Caco-2 (cell line): ENCODE measurements at regions not wholly inside any gene's neighbourhood (a gene's known extent, or its start where the extent isn't known, plus 50 kb on each side); places are given as distances from the start of the nearest gene placed in this dataset.

ENCODE experiments used
- BruUV-seq: library from RNA; stranded (reverse); fragments of 400-500 nt; replicated peaks from 2 replicates; lab custom pipeline; 2021; lab: Mats Ljungman, UMichigan
- CTCF ChIA-PET: fragments of 300-600 bp; sonication (Branson Sonifier 250); formaldehyde crosslinking; loops from one replicate; lab custom pipeline; 2022; ENCODE audit warnings: antibody characterized with exemption; lab: Charles Lee
- POLR2A ChIA-PET: fragments of 300-600 bp; sonication (Branson Sonifier 250); formaldehyde crosslinking; loops from one replicate; lab custom pipeline; 2022; ENCODE audit warnings: antibody characterized with exemption; lab: Charles Lee
- DNase-seq, 2 experiments: peaks; one replicate each; pipeline versions ENCODE4 v3.0.0 to v3.0.0-alpha.2; 2020 to 2022
- H3K27me3 ChIP-seq: replicated peaks from 2 replicates; pipeline ENCODE4 v1.6.0; 2011; ENCODE audit warnings: low read length; ENCODE audit not compliant: control insufficient read depth, insufficient read depth
- H3K36me3 ChIP-seq: 2 replicates; pipeline ENCODE4 v1.5.1; 2011; ENCODE audit warnings: low read length; ENCODE audit not compliant: control insufficient read depth, insufficient read depth
- H3K4me1 ChIP-seq: fragments of 250-450 bp; sonication (Bioruptor Pico); 2 replicates; pipeline ENCODE4 v1.5.1; 2020; ENCODE audit warnings: mild to moderate bottlenecking
- H3K4me3 ChIP-seq: 2 replicates; pipeline ENCODE4 v1.5.1; 2011; ENCODE audit warnings: low read depth, mild to moderate bottlenecking, control low read depth, low read length
- H3K9me3 ChIP-seq: fragments of 250-450 bp; sonication (Bioruptor Pico); 2 replicates; pipeline ENCODE4 v1.5.1; 2020; ENCODE audit warnings: mild to moderate bottlenecking, moderate library complexity
- H3K27ac Mint-ChIP-seq: one replicate; pipeline ENCODE4 v1.8.0; 2022; ENCODE audit warnings: mixed read lengths; ENCODE audit not compliant: unreplicated experiment
- H3K27me3 Mint-ChIP-seq: one replicate; pipeline ENCODE4 v1.8.0; 2022; ENCODE audit warnings: mixed read lengths; ENCODE audit not compliant: insufficient read depth, unreplicated experiment
- H3K36me3 Mint-ChIP-seq: one replicate; pipeline ENCODE4 v1.8.0; 2022; ENCODE audit warnings: mild to moderate bottlenecking, mixed read lengths; ENCODE audit not compliant: insufficient read depth, unreplicated experiment
- H3K4me1 Mint-ChIP-seq: one replicate; pipeline ENCODE4 v1.8.0; 2022; ENCODE audit warnings: low read depth, mixed read lengths; ENCODE audit not compliant: unreplicated experiment
- H3K4me3 Mint-ChIP-seq: one replicate; pipeline ENCODE4 v1.8.0; 2022; ENCODE audit warnings: mild to moderate bottlenecking, moderate library complexity, mixed read lengths; ENCODE audit not compliant: unreplicated experiment
- H3K9me3 Mint-ChIP-seq: one replicate; pipeline ENCODE4 v1.8.0; 2022; ENCODE audit warnings: mixed read lengths; ENCODE audit not compliant: unreplicated experiment
- intact Hi-C: fragments of 100-400 bp; cut with micrococcal nuclease; formaldehyde crosslinking; loops from one replicate; pipeline ENCODE4 v1.10.0; 2022; ENCODE audit not compliant: unreplicated experiment
- TF ChIP-seq, protein P1 (sequence below), 2 experiments: fragments of 200-600 bp in 1 of 2; IDR thresholded peaks; 1 replicate in 1 of 2; 2 replicates in 1 of 2; pipeline versions ENCODE4 v1.5.1 to v1.8.0; 2011 to 2022; ENCODE audit warnings: antibody characterized with exemption in 1 of 2, control low read depth in 1 of 2, inconsistent platforms in 1 of 2, low read depth in 1 of 2, low read length in 1 of 2, mild to moderate bottlenecking in 1 of 2, moderate library complexity in 1 of 2; ENCODE audit not compliant: insufficient read depth in 1 of 2, severe bottlenecking in 1 of 2, unreplicated experiment in 1 of 2

DNA sequence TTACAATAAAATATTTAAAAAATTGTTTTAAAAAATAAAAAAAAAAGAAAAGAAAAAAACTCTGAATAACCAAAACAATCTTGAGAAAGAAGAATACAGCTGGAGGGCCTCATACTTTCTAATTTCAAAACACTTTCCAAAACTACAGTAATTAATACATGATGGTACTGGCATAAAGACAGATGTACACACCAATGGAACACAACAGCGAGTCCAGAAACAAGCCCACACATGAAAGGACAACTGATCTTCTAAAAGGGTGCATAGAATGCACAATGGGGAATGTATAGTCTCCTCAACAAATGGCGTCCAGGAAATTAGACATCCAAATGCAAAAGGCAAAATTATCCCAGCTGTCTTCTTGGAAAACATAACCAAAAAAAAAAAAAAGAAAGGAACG is 99.6 kb downstream of the LURAP1L start:
- POLR2A ChIA-PET = no interaction called here
- Mint-ChIP-seq H3K4me3 (no peak overlapping the region), H3K9me3 (no peaks in the 10 kb centered on the region), H3K27me3 (no peaks in the 10 kb centered on the region), H3K4me1 (no peaks in the 10 kb centered on the region), H3K27ac (no peak overlapping the region), H3K36me3 (no peaks in the 10 kb centered on the region)
- no peak overlapping the region for H3K4me3 ChIP-seq
- intact Hi-C loops = no loop called here
- no peaks in the 10 kb centered on the region for H3K36me3 ChIP-seq
- no peaks in the 10 kb centered on the region for H3K4me1 ChIP-seq
- DNase-seq = no peak
- BruUV-seq = no TSS peak
- TF ChIP-seq, protein P1, sequence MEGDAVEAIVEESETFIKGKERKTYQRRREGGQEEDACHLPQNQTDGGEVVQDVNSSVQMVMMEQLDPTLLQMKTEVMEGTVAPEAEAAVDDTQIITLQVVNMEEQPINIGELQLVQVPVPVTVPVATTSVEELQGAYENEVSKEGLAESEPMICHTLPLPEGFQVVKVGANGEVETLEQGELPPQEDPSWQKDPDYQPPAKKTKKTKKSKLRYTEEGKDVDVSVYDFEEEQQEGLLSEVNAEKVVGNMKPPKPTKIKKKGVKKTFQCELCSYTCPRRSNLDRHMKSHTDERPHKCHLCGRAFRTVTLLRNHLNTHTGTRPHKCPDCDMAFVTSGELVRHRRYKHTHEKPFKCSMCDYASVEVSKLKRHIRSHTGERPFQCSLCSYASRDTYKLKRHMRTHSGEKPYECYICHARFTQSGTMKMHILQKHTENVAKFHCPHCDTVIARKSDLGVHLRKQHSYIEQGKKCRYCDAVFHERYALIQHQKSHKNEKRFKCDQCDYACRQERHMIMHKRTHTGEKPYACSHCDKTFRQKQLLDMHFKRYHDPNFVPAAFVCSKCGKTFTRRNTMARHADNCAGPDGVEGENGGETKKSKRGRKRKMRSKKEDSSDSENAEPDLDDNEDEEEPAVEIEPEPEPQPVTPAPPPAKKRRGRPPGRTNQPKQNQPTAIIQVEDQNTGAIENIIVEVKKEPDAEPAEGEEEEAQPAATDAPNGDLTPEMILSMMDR (IDR thresholded peaks at IDR 0.05; ENCODE audit: insufficient read depth in 1 of 2, low read depth in 1 of 2, low read length in 1 of 2, severe bottlenecking in 1 of 2, unreplicated experiment in 1 of 2) = no peak
- no peaks in the 10 kb centered on the region for H3K27me3 ChIP-seq
- H3K9me3 ChIP-seq = no peaks in the 10 kb centered on the region
- CTCF ChIA-PET = no interaction called here

DNA sequence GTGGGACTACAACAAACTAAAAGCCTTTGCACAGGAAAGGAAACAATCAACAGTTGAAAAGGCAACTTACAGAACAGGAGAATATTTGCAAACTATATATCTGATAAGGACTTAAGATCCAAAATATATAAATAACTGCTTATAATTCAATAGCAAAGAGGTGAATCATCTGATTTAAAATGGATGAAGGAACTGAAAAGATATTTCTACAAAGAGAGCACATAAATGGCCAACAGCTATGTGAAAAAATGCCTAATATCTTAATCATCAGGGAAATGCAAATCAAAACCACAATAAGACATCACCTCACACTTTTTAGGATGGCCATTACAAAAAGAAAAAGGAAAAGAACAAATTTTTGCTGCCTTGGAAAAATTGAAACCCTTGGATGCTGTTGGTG is 100.4 kb downstream of the LURAP1L start:
- no peak overlapping the region for H3K4me3 Mint-ChIP-seq
- Histone ChIP-seq H3K4me3 (no peak overlapping the region), H3K9me3 (no peaks in the 10 kb centered on the region), H3K27me3 (no peaks in the 10 kb centered on the region), H3K4me1 (no peaks in the 10 kb centered on the region), H3K36me3 (no peaks in the 10 kb centered on the region)
- CTCF ChIA-PET = no interaction called here
- no peak overlapping the region for H3K27ac Mint-ChIP-seq
- no peaks in the 10 kb centered on the region for H3K27me3 Mint-ChIP-seq
- intact Hi-C loops = no loop called here
- DNase-seq = no peak
- POLR2A ChIA-PET = no interaction called here
- TF ChIP-seq, protein P1 (IDR thresholded peaks at IDR 0.05; ENCODE audit: insufficient read depth in 1 of 2, low read depth in 1 of 2, low read length in 1 of 2, severe bottlenecking in 1 of 2, unreplicated experiment in 1 of 2) = no peak
- no peaks in the 10 kb centered on the region for H3K9me3 Mint-ChIP-seq
- H3K36me3 Mint-ChIP-seq = no peaks in the 10 kb centered on the region
- no peaks in the 10 kb centered on the region for H3K4me1 Mint-ChIP-seq
- BruUV-seq = no TSS peak

DNA sequence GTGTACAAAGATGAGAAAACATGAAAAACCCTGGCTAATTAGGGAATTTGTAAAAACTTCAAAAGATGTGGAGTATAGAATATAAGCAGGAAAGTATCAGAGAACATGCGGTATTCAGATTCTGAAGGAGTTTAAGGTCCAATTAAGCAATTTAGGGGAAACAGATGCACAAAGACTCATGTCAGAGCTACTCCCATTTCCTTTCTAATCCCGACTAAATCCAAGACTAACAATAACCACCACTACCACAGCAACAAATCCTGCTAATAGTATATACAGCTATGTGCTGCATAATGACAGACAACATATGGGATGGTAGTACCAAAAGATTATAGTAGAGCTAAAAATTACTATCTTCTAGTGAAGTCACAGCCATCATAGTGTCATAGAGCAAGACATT is 102.1 kb downstream of the LURAP1L start:
- Histone ChIP-seq H3K9me3 (no peaks in the 10 kb centered on the region), H3K4me3 (no peak overlapping the region), H3K27me3 (no peaks in the 10 kb centered on the region), H3K4me1 (no peaks in the 10 kb centered on the region), H3K36me3 (no peaks in the 10 kb centered on the region)
- TF ChIP-seq, protein P1 (IDR thresholded peaks at IDR 0.05; ENCODE audit: insufficient read depth in 1 of 2, low read depth in 1 of 2, low read length in 1 of 2, severe bottlenecking in 1 of 2, unreplicated experiment in 1 of 2) = no peak
- CTCF ChIA-PET = no interaction called here
- no peaks in the 10 kb centered on the region for H3K36me3 Mint-ChIP-seq
- no peak overlapping the region for H3K4me3 Mint-ChIP-seq
- H3K9me3 Mint-ChIP-seq = no peaks in the 10 kb centered on the region
- POLR2A ChIA-PET = no interaction called here
- no TSS peak for BruUV-seq
- intact Hi-C loops = no loop called here
- no peaks in the 10 kb centered on the region for H3K4me1 Mint-ChIP-seq
- no peak for DNase-seq
- H3K27ac Mint-ChIP-seq = no peak overlapping the region
- H3K27me3 Mint-ChIP-seq = no peaks in the 10 kb centered on the region
